MG63 (cell line): ENCODE measurements at regions not wholly inside any gene's neighbourhood (a gene's known extent, or its start where the extent isn't known, plus 50 kb on each side); places are given as distances from the start of the nearest gene placed in this dataset.
"Not testable (repeated sequence)": the region's sequence is repeated elsewhere in the genome, so short reads cannot be mapped to it uniquely, and the experiment has no call there.

Source experiments
- DNase-seq: peaks from one replicate; pipeline ENCODE4 v3.0.0-alpha.2; 2020
- H3K27me3 ChIP-seq: fragments of 250-450 bp; sonication (Bioruptor Pico); 2 replicates; pipeline ENCODE4 v1.5.1; 2020; ENCODE audit warnings: mild to moderate bottlenecking, moderate library complexity
- H3K36me3 ChIP-seq: fragments of 250-450 bp; sonication (Bioruptor Pico); 2 replicates; pipeline ENCODE4 v1.5.1; 2020; ENCODE audit warnings: mild to moderate bottlenecking, moderate library complexity
- H3K4me3 ChIP-seq: fragments of 250-450 bp; sonication (Bioruptor Pico); 2 replicates; pipeline ENCODE4 v1.5.1; 2020; ENCODE audit warnings: mild to moderate bottlenecking, moderate library complexity
- H3K9me3 ChIP-seq: fragments of 250-450 bp; sonication (Bioruptor Pico); 2 replicates; pipeline ENCODE4 v1.5.1; 2020; ENCODE audit warnings: mild to moderate bottlenecking, moderate library complexity

- H3K9me3 ChIP-seq, result no peaks in the 10 kb centered on the region
- no peak overlapping the region for H3K4me3 ChIP-seq
- H3K36me3 ChIP-seq, result no peaks in the 10 kb centered on the region
- H3K27me3 ChIP-seq, result no peaks in the 10 kb centered on the region
- no peak for DNase-seq
These were observed 433.6 kb upstream of the FRG1 start for GRCh38 chr4:189507060-189507459.

DNA sequence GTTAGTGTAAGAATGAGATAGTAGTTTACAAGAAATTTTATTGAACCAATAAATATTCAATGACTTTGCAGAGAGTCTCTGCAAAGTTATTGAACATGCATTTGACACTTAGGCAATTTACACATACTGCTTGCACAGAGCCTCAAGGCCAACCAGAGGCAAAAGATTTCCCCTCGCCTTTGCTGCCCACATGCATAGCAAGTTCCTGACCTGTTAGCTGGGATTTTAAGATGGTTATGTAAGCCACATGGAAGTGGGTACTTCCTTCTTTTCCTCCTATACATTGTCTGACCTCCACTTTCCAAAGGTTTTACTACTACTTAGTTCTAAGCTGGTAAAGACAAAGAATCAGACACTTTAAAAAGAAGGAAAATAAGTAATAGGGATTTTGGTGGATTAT, 430.1 kb upstream of the FRG1 start:
- Histone ChIP-seq H3K4me3 (no peak overlapping the region), H3K36me3 (no peaks in the 10 kb centered on the region), H3K27me3 (no peaks in the 10 kb centered on the region), H3K9me3 (no peaks in the 10 kb centered on the region)
- no peak for DNase-seq

DNA sequence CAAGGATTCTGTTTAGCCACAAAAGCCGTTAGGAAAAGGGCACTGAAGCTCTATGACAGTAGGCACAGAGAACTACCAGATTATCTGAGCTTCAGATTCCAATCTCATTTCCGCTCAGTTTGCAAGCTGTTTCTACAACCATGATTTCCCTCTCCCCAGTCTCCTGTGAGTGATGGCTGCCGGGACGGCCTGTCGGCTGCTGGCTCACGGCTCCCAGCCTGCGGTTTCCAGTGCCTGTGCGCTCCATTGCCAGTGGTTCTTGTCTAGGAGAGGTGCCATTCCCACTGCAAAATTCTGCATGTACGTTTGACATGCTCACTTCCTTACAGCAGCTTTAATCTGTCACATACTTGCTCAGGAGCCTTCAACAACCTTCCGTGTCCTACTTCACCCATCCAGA, 429.1 kb upstream of the FRG1 start:
- Histone ChIP-seq H3K9me3 (no peaks in the 10 kb centered on the region), H3K4me3 (no peak overlapping the region), H3K27me3 (no peaks in the 10 kb centered on the region), H3K36me3 (no peaks in the 10 kb centered on the region)
- no peak for DNase-seq

GRCh38 chr4:189513421-189513820, 427.3 kb upstream of the FRG1 start:
- Histone ChIP-seq H3K27me3 (no peaks in the 10 kb centered on the region), H3K36me3 (no peaks in the 10 kb centered on the region), H3K4me3 (no peak overlapping the region), H3K9me3 (no peaks in the 10 kb centered on the region)
- DNase-seq, result no peak

- H3K36me3 ChIP-seq, result no peaks in the 10 kb centered on the region
- H3K9me3 ChIP-seq, result no peaks in the 10 kb centered on the region
- H3K4me3 ChIP-seq, result no peak overlapping the region
- no peak for DNase-seq
- no peaks in the 10 kb centered on the region for H3K27me3 ChIP-seq
These were observed 426.5 kb upstream of the FRG1 start for GRCh38 chr4:189514209-189514608.

DNA sequence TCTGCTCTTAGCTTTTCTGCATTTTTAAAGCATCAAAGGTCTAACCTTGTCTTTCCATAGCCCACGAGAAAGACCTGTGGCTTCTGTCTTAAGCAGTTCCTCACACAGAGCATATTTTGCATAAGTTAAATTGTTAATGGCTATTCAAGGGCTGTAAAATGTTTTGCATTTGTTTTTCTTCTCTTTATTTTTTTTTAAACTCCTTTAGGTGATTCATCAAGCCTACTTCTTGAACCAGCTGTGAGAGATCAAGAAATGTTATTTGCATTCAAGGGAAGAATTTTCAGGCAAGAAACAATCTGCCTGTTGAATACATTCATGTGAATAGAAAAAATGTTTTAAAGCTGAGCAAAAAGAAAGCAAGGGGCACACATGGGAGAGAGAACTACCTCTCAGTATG, 423.8 kb upstream of the FRG1 start:
- H3K36me3 ChIP-seq, result no peaks in the 10 kb centered on the region
- no peaks in the 10 kb centered on the region for H3K27me3 ChIP-seq
- no peaks in the 10 kb centered on the region for H3K9me3 ChIP-seq
- no peak overlapping the region for H3K4me3 ChIP-seq
- DNase-seq, result no peak

- DNase-seq, result no peak
- H3K27me3 ChIP-seq, result no peaks in the 10 kb centered on the region
- H3K36me3 ChIP-seq, result no peaks in the 10 kb centered on the region
- H3K9me3 ChIP-seq, result no peaks in the 10 kb centered on the region
- no peak overlapping the region for H3K4me3 ChIP-seq
These were observed 421.5 kb upstream of the FRG1 start for GRCh38 chr4:189519186-189519585.

- H3K9me3 ChIP-seq, result no peaks in the 10 kb centered on the region
- H3K4me3 ChIP-seq, result no peak overlapping the region
- DNase-seq, result no peak
- no peaks in the 10 kb centered on the region for H3K27me3 ChIP-seq
- no peaks in the 10 kb centered on the region for H3K36me3 ChIP-seq
These were observed 415.4 kb upstream of the FRG1 start for GRCh38 chr4:189525304-189525703.

DNA sequence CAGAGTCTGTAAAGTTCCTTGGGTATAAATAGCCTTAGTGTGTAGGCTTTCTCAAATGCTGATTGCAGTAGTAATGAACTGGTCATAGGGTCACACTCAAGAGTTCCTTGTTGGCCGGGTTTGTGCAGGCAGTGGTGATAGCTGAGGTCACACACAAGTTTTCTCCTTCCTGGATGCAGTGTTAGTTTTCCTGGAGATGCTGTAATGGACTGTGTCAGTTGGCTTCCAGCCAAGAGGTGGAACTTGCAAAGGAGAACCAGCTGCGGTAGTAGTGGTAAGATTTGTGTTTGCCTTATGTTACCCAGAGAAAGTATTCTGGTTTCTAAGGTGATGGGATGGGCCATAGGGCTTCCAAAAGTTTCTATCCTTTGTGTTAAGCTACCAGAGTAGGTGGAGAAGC, 409.8 kb upstream of the FRG1 start:
- Histone ChIP-seq H3K9me3 (peaks cover 4% of the 10 kb centered on the region; the same call in 1 of the 2 replicates), H3K27me3 (no peaks in the 10 kb centered on the region), H3K4me3 (no peak overlapping the region), H3K36me3 (no peaks in the 10 kb centered on the region)
- DNase-seq, result no peak

- Histone ChIP-seq H3K4me3 (no peak overlapping the region), H3K27me3 (no peaks in the 10 kb centered on the region), H3K36me3 (no peaks in the 10 kb centered on the region), H3K9me3 (peaks cover 4% of the 10 kb centered on the region; the same call in 1 of the 2 replicates)
- no peak for DNase-seq
These were observed 407.1 kb upstream of the FRG1 start for GRCh38 chr4:189533603-189534002.

- H3K9me3 ChIP-seq, result no peaks in the 10 kb centered on the region
- no peaks in the 10 kb centered on the region for H3K36me3 ChIP-seq
- H3K4me3 ChIP-seq, result no peak overlapping the region
- no peaks in the 10 kb centered on the region for H3K27me3 ChIP-seq
- DNase-seq, result no peak
These were observed 393.1 kb upstream of the FRG1 start for GRCh38 chr4:189547559-189547958.

- DNase-seq, result no peak
- Histone ChIP-seq H3K36me3 (no peaks in the 10 kb centered on the region), H3K27me3 (no peaks in the 10 kb centered on the region), H3K9me3 (no peaks in the 10 kb centered on the region), H3K4me3 (no peak overlapping the region)
These were observed 392.1 kb upstream of the FRG1 start for GRCh38 chr4:189548484-189549125.

GRCh38 chr4:189551931-189552670, 388.6 kb upstream of the FRG1 start:
- not testable (repeated sequence) for DNase-seq, H3K9me3 ChIP-seq, H3K4me3 ChIP-seq, H3K36me3 ChIP-seq, H3K27me3 ChIP-seq

GRCh38 chr4:189560605-189561004, 380.1 kb upstream of the FRG1 start:
- H3K36me3 ChIP-seq, H3K27me3 ChIP-seq, H3K4me3 ChIP-seq, DNase-seq, H3K9me3 ChIP-seq: not testable (repeated sequence)

DNA sequence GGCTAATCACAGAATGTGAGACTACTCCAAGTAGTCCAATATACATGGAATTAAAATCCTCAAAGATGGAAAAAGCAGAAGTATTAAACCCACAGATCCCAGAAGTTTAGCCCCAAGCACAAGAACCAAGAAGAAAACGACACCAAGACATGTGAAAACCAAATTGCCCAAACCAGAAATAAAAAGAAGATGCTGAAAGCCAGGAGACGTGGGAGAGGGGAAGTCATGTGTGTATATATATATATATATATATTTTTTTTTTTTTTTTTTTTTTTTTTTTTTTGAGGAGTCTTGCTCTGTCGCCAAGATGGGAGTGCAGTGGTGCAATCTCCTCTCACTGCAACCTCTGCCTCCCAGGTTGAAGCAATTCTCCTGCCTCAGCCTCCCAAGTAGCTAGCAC, 376.9 kb upstream of the FRG1 start:
- not testable (repeated sequence) for H3K27me3 ChIP-seq, H3K9me3 ChIP-seq, H3K4me3 ChIP-seq

GRCh38 chr4:189566271-189566670, 374.4 kb upstream of the FRG1 start:
- H3K4me3 ChIP-seq, H3K36me3 ChIP-seq, H3K9me3 ChIP-seq, DNase-seq, H3K27me3 ChIP-seq: not testable (repeated sequence)

More for the DNA sequence above, 376.9 kb upstream of the FRG1 start:
- H3K36me3 ChIP-seq, DNase-seq: not testable (repeated sequence)

DNA sequence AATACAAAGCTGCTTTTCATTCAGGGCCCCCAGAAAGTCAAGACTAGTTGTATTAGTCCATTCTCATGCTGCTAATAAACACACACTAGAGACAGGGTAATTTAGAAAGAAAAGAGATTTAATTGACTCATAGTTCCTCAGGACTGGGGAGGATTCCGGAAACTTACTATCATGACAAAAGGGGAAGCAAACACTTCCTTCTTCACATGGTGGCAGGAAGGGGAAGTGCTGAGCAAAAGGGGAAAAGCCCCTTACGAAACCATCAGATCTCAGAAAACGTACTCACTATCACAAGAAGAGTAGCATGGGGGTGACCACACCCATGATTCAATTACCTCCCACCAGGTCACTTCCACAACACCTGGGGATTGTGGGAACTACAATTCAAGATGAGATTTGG, 373.8 kb upstream of the FRG1 start:
- not testable (repeated sequence) for H3K9me3 ChIP-seq, H3K27me3 ChIP-seq, DNase-seq, H3K4me3 ChIP-seq, H3K36me3 ChIP-seq

DNA sequence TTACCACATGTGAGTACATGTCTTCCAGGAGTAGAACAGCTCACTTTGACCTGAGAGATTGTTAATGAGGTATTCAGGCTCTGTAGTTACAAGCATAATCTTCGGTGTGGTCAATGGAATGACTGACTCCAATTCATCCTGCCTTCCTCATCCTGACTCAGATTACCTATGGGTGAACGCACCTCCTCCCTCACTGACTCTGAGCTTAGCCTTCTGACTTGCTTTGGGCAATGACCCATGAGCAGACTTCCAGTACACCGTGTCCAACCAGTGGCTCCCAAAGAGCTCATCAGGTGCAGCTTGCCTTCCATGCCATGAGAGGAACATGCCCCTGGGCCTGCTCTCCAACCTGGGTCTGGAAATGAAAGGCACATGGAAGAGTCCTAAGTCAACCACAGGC, 361.0 kb upstream of the FRG1 start:
- not testable (repeated sequence) for H3K9me3 ChIP-seq, DNase-seq, H3K36me3 ChIP-seq, H3K27me3 ChIP-seq, H3K4me3 ChIP-seq
